ENCODE measurements at regions not wholly inside any gene's neighbourhood (a gene's known extent, or its start where the extent isn't known, plus 50 kb on each side); places are given as distances from the start of the nearest gene placed in this dataset.
A peak's percentile ranks its signal among the peaks of the same experiment; 100 is the strongest.

- DNase-seq = no peak
- Mint-ChIP-seq H3K4me3 (no peak overlapping the region), H3K4me1 (peaks cover 29% of the 10 kb centered on the region), H3K27ac (no peak overlapping the region), H3K9me3 (no peaks in the 10 kb centered on the region), H3K27me3 (peaks cover 34% of the 10 kb centered on the region), H3K36me3 (ENCODE audit: low read depth) (no peaks in the 10 kb centered on the region)
- POLR2A ChIA-PET = interaction anchor here (0.6 to 1.7 kb wide), 3 partner anchors 30 to 56 kb away, joined by 3 to 5 read pairs (median 3); no protein-coding TSS in a partner anchor
- CTCF ChIA-PET = interaction anchor here (1.0 to 1.6 kb wide), 2 partner anchors 31 to 38 kb away, joined by 3 to 4 read pairs; no protein-coding TSS in a partner anchor
Observed at GRCh38 chr2:111661286-111661940, 222.6 kb downstream of the ANAPC1 start.

- no peak for DNase-seq
- Mint-ChIP-seq H3K4me3 (no peak overlapping the region), H3K9me3 (no peaks in the 10 kb centered on the region), H3K27ac (peak overlapping the region; percentile 49), H3K4me1 (peaks cover 29% of the 10 kb centered on the region), H3K27me3 (peaks cover 26% of the 10 kb centered on the region), H3K36me3 (ENCODE audit: low read depth) (no peaks in the 10 kb centered on the region)
- CTCF ChIA-PET = interaction anchor here (0.6 to 1.6 kb wide), 2 partner anchors 37 to 158 kb away, joined by 4 read pairs; no protein-coding TSS in a partner anchor
- POLR2A ChIA-PET = interaction anchor here (0.6 to 1.7 kb wide), 5 partner anchors 17 to 55 kb away, joined by 3 to 5 read pairs (median 3); no protein-coding TSS in a partner anchor
Observed at GRCh38 chr2:111662039-111662770, 221.8 kb downstream of the ANAPC1 start.

- H3K4me1 Mint-ChIP-seq = peaks cover 32% of the 10 kb centered on the region
- ChIA-PET CTCF (interaction anchor here (0.6 to 1.6 kb wide), 3 partner anchors 36 to 159 kb away, joined by 3 to 4 read pairs (median 4); no protein-coding TSS in a partner anchor), POLR2A (interaction anchor here (1.0 to 1.7 kb wide), 3 partner anchors 16 to 38 kb away, joined by 3 to 5 read pairs (median 4); no protein-coding TSS in a partner anchor)
- no peaks in the 10 kb centered on the region for H3K9me3 Mint-ChIP-seq
- peak overlapping the region; percentile 49 for H3K27ac Mint-ChIP-seq
- DNase-seq = peak; percentile 64
- H3K4me3 Mint-ChIP-seq = peak overlapping the region; percentile 33
- peaks cover 22% of the 10 kb centered on the region for H3K27me3 Mint-ChIP-seq
- no peaks in the 10 kb centered on the region for H3K36me3 Mint-ChIP-seq (ENCODE audit: low read depth)
Observed at GRCh38 chr2:111662771-111663470, 221.1 kb downstream of the ANAPC1 start.

- Mint-ChIP-seq H3K27me3 (peaks cover 23% of the 10 kb centered on the region), H3K9me3 (no peaks in the 10 kb centered on the region), H3K4me1 (peaks cover 32% of the 10 kb centered on the region), H3K27ac (no peak overlapping the region), H3K4me3 (no peak overlapping the region), H3K36me3 (ENCODE audit: low read depth) (no peaks in the 10 kb centered on the region)
- no peak for DNase-seq
- CTCF ChIA-PET = interaction anchor here (0.6 kb wide), 1 partner anchor 39 kb away, joined by 3 read pairs; no protein-coding TSS in a partner anchor
- POLR2A ChIA-PET = interaction anchor here (1.7 kb wide), 1 partner anchor 39 kb away, joined by 5 read pairs; no protein-coding TSS in a partner anchor
Observed at GRCh38 chr2:111663471-111664274, 220.3 kb downstream of the ANAPC1 start.

- no peak overlapping the region for H3K27ac Mint-ChIP-seq
- H3K27me3 Mint-ChIP-seq = peaks cover 24% of the 10 kb centered on the region
- H3K4me3 Mint-ChIP-seq = no peak overlapping the region
- no peak for DNase-seq
- H3K9me3 Mint-ChIP-seq = no peaks in the 10 kb centered on the region
- H3K36me3 Mint-ChIP-seq (ENCODE audit: low read depth) = no peaks in the 10 kb centered on the region
- POLR2A ChIA-PET = no interaction called here
- CTCF ChIA-PET = no interaction called here
- peaks cover 32% of the 10 kb centered on the region for H3K4me1 Mint-ChIP-seq
Observed at GRCh38 chr2:111664275-111664850, 219.6 kb downstream of the ANAPC1 start.

GRCh38 chr2:111665011-111665410 lies 219.0 kb downstream of the ANAPC1 start:
- no peaks in the 10 kb centered on the region for H3K36me3 Mint-ChIP-seq (ENCODE audit: low read depth)
- POLR2A ChIA-PET = no interaction called here
- no peak overlapping the region for H3K4me3 Mint-ChIP-seq
- no peak overlapping the region for H3K27ac Mint-ChIP-seq
- no peak for DNase-seq
- no peaks in the 10 kb centered on the region for H3K9me3 Mint-ChIP-seq
- peaks cover 24% of the 10 kb centered on the region for H3K27me3 Mint-ChIP-seq
- peaks cover 32% of the 10 kb centered on the region for H3K4me1 Mint-ChIP-seq
- CTCF ChIA-PET = no interaction called here

- no peaks in the 10 kb centered on the region for H3K36me3 Mint-ChIP-seq (ENCODE audit: low read depth)
- H3K27me3 Mint-ChIP-seq = peaks cover 24% of the 10 kb centered on the region
- POLR2A ChIA-PET = no interaction called here
- no peak overlapping the region for H3K27ac Mint-ChIP-seq
- peaks cover 32% of the 10 kb centered on the region for H3K4me1 Mint-ChIP-seq
- H3K4me3 Mint-ChIP-seq = no peak overlapping the region
- no peak for DNase-seq
- H3K9me3 Mint-ChIP-seq = no peaks in the 10 kb centered on the region
- CTCF ChIA-PET = no interaction called here
Observed at GRCh38 chr2:111665551-111666116, 218.4 kb downstream of the ANAPC1 start.

GRCh38 chr2:111666160-111666559 lies 217.8 kb downstream of the ANAPC1 start:
- H3K27me3 Mint-ChIP-seq = peaks cover 20% of the 10 kb centered on the region
- CTCF ChIA-PET = no interaction called here

GRCh38 chr2:111667001-111667400 lies 217.0 kb downstream of the ANAPC1 start:
- Mint-ChIP-seq H3K9me3 (no peaks in the 10 kb centered on the region), H3K27ac (no peak overlapping the region), H3K36me3 (ENCODE audit: low read depth) (no peaks in the 10 kb centered on the region), H3K4me1 (peaks cover 23% of the 10 kb centered on the region), H3K27me3 (peaks cover 15% of the 10 kb centered on the region), H3K4me3 (no peak overlapping the region)
- POLR2A ChIA-PET = no interaction called here
- no peak for DNase-seq
- CTCF ChIA-PET = interaction anchor here (1.2 kb wide), 1 partner anchor 23 kb away, joined by 3 read pairs; no protein-coding TSS in a partner anchor

More at GRCh38 chr2:111666160-111666559, 217.8 kb downstream of the ANAPC1 start:
- peaks cover 30% of the 10 kb centered on the region for H3K4me1 Mint-ChIP-seq
- H3K36me3 Mint-ChIP-seq (ENCODE audit: low read depth) = no peaks in the 10 kb centered on the region
- H3K4me3 Mint-ChIP-seq = no peak overlapping the region
- POLR2A ChIA-PET = no interaction called here
- H3K9me3 Mint-ChIP-seq = no peaks in the 10 kb centered on the region
- DNase-seq = no peak
- H3K27ac Mint-ChIP-seq = no peak overlapping the region

GRCh38 chr2:111667542-111668273 lies 216.3 kb downstream of the ANAPC1 start:
- peaks cover 15% of the 10 kb centered on the region for H3K27me3 Mint-ChIP-seq
- H3K4me1 Mint-ChIP-seq = peaks cover 16% of the 10 kb centered on the region
- no peak for DNase-seq
- ChIA-PET CTCF (interaction anchor here (1.2 kb wide), 1 partner anchor 22 kb away, joined by 3 read pairs; no protein-coding TSS in a partner anchor), POLR2A (no interaction called here)
- H3K27ac Mint-ChIP-seq = no peak overlapping the region
- no peaks in the 10 kb centered on the region for H3K9me3 Mint-ChIP-seq
- no peaks in the 10 kb centered on the region for H3K36me3 Mint-ChIP-seq (ENCODE audit: low read depth)
- H3K4me3 Mint-ChIP-seq = no peak overlapping the region

GRCh38 chr2:111668274-111668616 lies 215.7 kb downstream of the ANAPC1 start:
- DNase-seq = no peak
- Mint-ChIP-seq H3K4me1 (peaks cover 10% of the 10 kb centered on the region), H3K36me3 (ENCODE audit: low read depth) (no peaks in the 10 kb centered on the region)

More at GRCh38 chr2:111668274-111668616, 215.7 kb downstream of the ANAPC1 start:
- Mint-ChIP-seq H3K27me3 (peaks cover 10% of the 10 kb centered on the region), H3K4me3 (no peak overlapping the region), H3K9me3 (no peaks in the 10 kb centered on the region), H3K27ac (no peak overlapping the region)
- CTCF ChIA-PET = interaction anchor here (1.2 kb wide), 1 partner anchor 22 kb away, joined by 3 read pairs; no protein-coding TSS in a partner anchor
- POLR2A ChIA-PET = no interaction called here

All from activated CD4-positive, alpha-beta memory T cell treated with anti-CD3 and anti-CD28 coated beads, Interleukin-2, amount 10 ng/mL, durations not matched to agents 7 days and 5 days (primary cell).